ENCODE measurements at regions not wholly inside any gene's neighbourhood (a gene's known extent, or its start where the extent isn't known, plus 50 kb on each side); places are given as distances from the start of the nearest gene placed in this dataset.

GRCh38 chr7:67843001-67843565, 846.5 kb downstream of the TYW1 start:
- TF ChIP-seq CTCF (conservative IDR thresholded peaks at IDR 0.05; ENCODE audit: low read depth, low read length) (no peak), EZH2 (IDR thresholded peaks at IDR 0.05; ENCODE audit: low read length, unreplicated experiment) (no peak)
